Liver (tissue), 8 donors: ENCODE measurements at regions not wholly inside any gene's neighbourhood (a gene's known extent, or its start where the extent isn't known, plus 50 kb on each side); places are given as distances from the start of the nearest gene placed in this dataset.

Experiments
- DNase-seq: peaks from one replicate; pipeline ENCODE4 v3.0.0-alpha.2; 2017; ENCODE audit warnings: low spot score
- H3K27ac ChIP-seq, 2 donors: one replicate each; pipeline ENCODE4 v1.7.0; 2013; ENCODE audit warnings: inconsistent platforms in 2 of 2, low read length in 2 of 2, control low read depth in 1 of 2, low read depth in 1 of 2, mild to moderate bottlenecking in 1 of 2
- H3K27me3 ChIP-seq, 4 donors: one replicate each; pipeline versions ENCODE4 v1.6.1 to v1.7.0; 2013; ENCODE audit warnings: low read length in 3 of 4, inconsistent platforms in 1 of 4, mild to moderate bottlenecking in 1 of 4, moderate library complexity in 1 of 4; ENCODE audit not compliant: control insufficient read depth in 4 of 4, insufficient read depth in 4 of 4
- H3K36me3 ChIP-seq, 4 donors: one replicate each; pipeline versions ENCODE4 v1.6.1 to v1.7.0; 2013; ENCODE audit warnings: low read length in 3 of 4, mild to moderate bottlenecking in 3 of 4, low read depth in 1 of 4, moderate library complexity in 1 of 4; ENCODE audit not compliant: control insufficient read depth in 4 of 4, insufficient read depth in 3 of 4
- H3K4me1 ChIP-seq, 4 donors: one replicate each; pipeline versions ENCODE4 v1.6.1 to v1.7.0; 2013; ENCODE audit warnings: low read length in 3 of 4, mild to moderate bottlenecking in 3 of 4, moderate library complexity in 1 of 4; ENCODE audit not compliant: control insufficient read depth in 4 of 4, insufficient read depth in 4 of 4
- H3K4me3 ChIP-seq, 3 donors: one replicate each; pipeline versions ENCODE4 v1.6.1 to v1.7.0; 2013; ENCODE audit warnings: low read length in 3 of 3, control low read depth in 1 of 3, low read depth in 1 of 3, mild to moderate bottlenecking in 1 of 3
- H3K9ac ChIP-seq, 2 donors: one replicate each; pipeline ENCODE4 v1.7.0; 2013; ENCODE audit warnings: low read length in 2 of 2, mild to moderate bottlenecking in 2 of 2, moderate library complexity in 2 of 2, control low read depth in 1 of 2, low read depth in 1 of 2
- H3K9me3 ChIP-seq, 4 donors: one replicate each; pipeline versions ENCODE4 v1.6.1 to v1.7.0; 2013; ENCODE audit warnings: low read length in 3 of 4; ENCODE audit not compliant: control insufficient read depth in 4 of 4
- CTCF ChIP-seq: fragments of 150-350 bp; IDR thresholded peaks from 2 replicates; pipeline ENCODE4 v1.5.1; 2017; ENCODE audit warnings: improper control_type of control experiment, low read depth, low read length; ENCODE audit not compliant: missing input control
- EGR1 ChIP-seq, 2 donors: IDR thresholded peaks; 2 replicates each; pipeline ENCODE4 v1.6.1; 2016 to 2018; ENCODE audit warnings: antibody characterized with exemption in 2 of 2, low read depth in 2 of 2
- FOXA1 ChIP-seq: IDR thresholded peaks from 2 replicates; pipeline ENCODE4 v1.6.1; 2016; ENCODE audit warnings: antibody characterized with exemption
- FOXA2 ChIP-seq: IDR thresholded peaks from 2 replicates; pipeline ENCODE4 v1.6.1; 2016; ENCODE audit warnings: antibody characterized with exemption
- GABPA ChIP-seq, 2 donors: IDR thresholded peaks in 1 of 2; conservative IDR thresholded peaks in 1 of 2; 2 replicates each; pipeline ENCODE4 v1.6.1; 2016; ENCODE audit warnings: antibody characterized with exemption in 2 of 2, mild to moderate bottlenecking in 1 of 2, moderate library complexity in 1 of 2
- HNF4A ChIP-seq, 2 donors: conservative IDR thresholded peaks; 2 replicates each; pipeline ENCODE4 v1.6.1; 2016; ENCODE audit warnings: antibody characterized with exemption in 2 of 2, mild to moderate bottlenecking in 2 of 2
- HNF4G ChIP-seq: IDR thresholded peaks from 2 replicates; pipeline ENCODE4 v1.6.1; 2016; ENCODE audit warnings: antibody characterized with exemption
- JUND ChIP-seq, 2 donors: IDR thresholded peaks; 2 replicates each; pipeline ENCODE4 v1.6.1; 2016; ENCODE audit warnings: antibody characterized with exemption in 2 of 2
- MAX ChIP-seq: IDR thresholded peaks from 2 replicates; pipeline ENCODE4 v1.6.1; 2016; ENCODE audit warnings: antibody characterized with exemption
- RAD21 ChIP-seq, 2 donors: IDR thresholded peaks; 2 replicates each; pipeline ENCODE4 v1.6.1; 2016; ENCODE audit warnings: antibody characterized with exemption in 2 of 2, mild to moderate bottlenecking in 2 of 2
- REST ChIP-seq: IDR thresholded peaks from 2 replicates; pipeline ENCODE4 v1.6.1; 2016; ENCODE audit warnings: antibody characterized with exemption, mild to moderate bottlenecking
- RXRA ChIP-seq, 2 donors: IDR thresholded peaks; 2 replicates each; pipeline ENCODE4 v1.6.1; 2017 to 2018; ENCODE audit warnings: antibody characterized with exemption in 2 of 2, mild to moderate bottlenecking in 1 of 2
- SP1 ChIP-seq: IDR thresholded peaks from 2 replicates; pipeline ENCODE4 v1.6.1; 2018; ENCODE audit warnings: antibody characterized with exemption, mild to moderate bottlenecking
- TAF1 ChIP-seq: conservative IDR thresholded peaks from 2 replicates; pipeline ENCODE4 v1.6.1; 2016; ENCODE audit warnings: antibody characterized with exemption, mild to moderate bottlenecking
- ZBTB33 ChIP-seq: IDR thresholded peaks from 2 replicates; pipeline ENCODE4 v1.6.1; 2016; ENCODE audit warnings: antibody characterized with exemption
- whole genome bisulfite sequencing: extraction: QIAGEN DNeasy Blood & Tissue Kit; methylation state at CpG from one replicate; pipeline ENCODE4 v1.1.7; 2013; 5-methylcytosine and 5-hydroxymethylcytosine counted together
- donor health status: healthy.
- donor health status: healthy.
- donor health status: healthy.
- donor health status: healthy.
- donor health status: healthy.

GRCh38 chr3:13693441-13693840, 144.5 kb downstream of the FBLN2 start:
- H3K9me3 ChIP-seq = no peaks in the 10 kb centered on the region
- H3K27me3 ChIP-seq = no peaks in the 10 kb centered on the region
- no peak overlapping the region for H3K9ac ChIP-seq
- H3K4me1 ChIP-seq = no peaks in the 10 kb centered on the region
- no peak overlapping the region for H3K27ac ChIP-seq
- WGBS = 78% methylated on average over 3 of the region's 3 CpGs
- no peak overlapping the region for H3K4me3 ChIP-seq
- TF ChIP-seq REST = no peak
- TF ChIP-seq GABPA (IDR thresholded peaks at IDR 0.05 in 1 of 2, conservative IDR thresholded peaks at IDR 0.05 in 1 of 2) = no peak
- no peak for TF ChIP-seq EGR1 (IDR thresholded peaks at IDR 0.05; ENCODE audit: low read depth in 2 of 2)
- no peak for TF ChIP-seq HNF4A (conservative IDR thresholded peaks at IDR 0.05)
- TF ChIP-seq ZBTB33 = no peak
- no peak for TF ChIP-seq JUND (IDR thresholded peaks at IDR 0.05)
- TF ChIP-seq MAX = no peak
- no peak for TF ChIP-seq CTCF
- no peak for TF ChIP-seq RXRA (IDR thresholded peaks at IDR 0.05)
- TF ChIP-seq SP1 = no peak
- no peak for TF ChIP-seq RAD21 (IDR thresholded peaks at IDR 0.05)
- no peak for TF ChIP-seq FOXA2
- no peaks in the 10 kb centered on the region for H3K36me3 ChIP-seq
- DNase-seq = no peak

- Histone ChIP-seq H3K9ac (no peak overlapping the region), H3K27me3 (peaks cover 0 to 2% (median 0%) of the 10 kb centered on the region in 4 donors), H3K27ac (no peak overlapping the region), H3K4me1 (no peaks in the 10 kb centered on the region), H3K4me3 (no peak overlapping the region), H3K9me3 (no peaks in the 10 kb centered on the region), H3K36me3 (no peaks in the 10 kb centered on the region)
- no peak for DNase-seq
- 56% methylated on average over 2 of the region's 2 CpGs for WGBS
- TF ChIP-seq EGR1 (IDR thresholded peaks at IDR 0.05; ENCODE audit: low read depth in 2 of 2) = no peak
- no peak for TF ChIP-seq RAD21 (IDR thresholded peaks at IDR 0.05)
- TF ChIP-seq HNF4G = no peak
- TF ChIP-seq HNF4A (conservative IDR thresholded peaks at IDR 0.05) = no peak
- no peak for TF ChIP-seq TAF1
- no peak for TF ChIP-seq FOXA1
- TF ChIP-seq RXRA (IDR thresholded peaks at IDR 0.05) = no peak
Observed at GRCh38 chr3:13690636-13691035, 141.7 kb downstream of the FBLN2 start.
